SK-N-MC (cell line): ENCODE measurements at regions not wholly inside any gene's neighbourhood (a gene's known extent, or its start where the extent isn't known, plus 50 kb on each side); places are given as distances from the start of the nearest gene placed in this dataset.

ENCODE experiments used
- EZH2 ChIP-seq: fragments of 200-600 bp; sonication (generic); IDR thresholded peaks from one replicate; pipeline ENCODE4 v1.6.1; 2017; ENCODE audit warnings: antibody characterized with exemption
- POLR2AphosphoS5 ChIP-seq: IDR thresholded peaks from 2 replicates; pipeline ENCODE4 v1.6.1; 2012; ENCODE audit warnings: mild to moderate bottlenecking, low read depth, low read length, borderline replicate concordance

GRCh38 chr15:26171266-26171665, 308.1 kb upstream of the ATP10A start:
- TF ChIP-seq EZH2 (no peak), POLR2AphosphoS5 (no peak)
